IPS-15b (cell line): ENCODE measurements at regions not wholly inside any gene's neighbourhood (a gene's known extent, or its start where the extent isn't known, plus 50 kb on each side); places are given as distances from the start of the nearest gene placed in this dataset.

Experiments used
- H3K27me3 ChIP-seq: one replicate; pipeline ENCODE4 v1.6.1; 2013; ENCODE audit warnings: low read length; ENCODE audit not compliant: control insufficient read depth, insufficient read depth
- H3K36me3 ChIP-seq: one replicate; pipeline ENCODE4 v1.6.1; 2013; ENCODE audit warnings: low read length; ENCODE audit not compliant: control insufficient read depth, insufficient read depth
- H3K4me1 ChIP-seq: one replicate; pipeline ENCODE4 v1.6.1; 2013; ENCODE audit warnings: mild to moderate bottlenecking, low read length; ENCODE audit not compliant: control insufficient read depth, insufficient read depth
- H3K4me3 ChIP-seq: one replicate; pipeline ENCODE4 v1.5.1; 2013; ENCODE audit warnings: low read depth, low read length
- H3K9ac ChIP-seq: one replicate; pipeline ENCODE4 v1.6.1; 2013; ENCODE audit warnings: low read depth, mild to moderate bottlenecking, low read length
- H3K9me3 ChIP-seq: one replicate; pipeline ENCODE4 v1.6.1; 2013; ENCODE audit warnings: mild to moderate bottlenecking, low read length; ENCODE audit not compliant: control insufficient read depth, insufficient read depth

GRCh38 chr4:181637186-181638105 is 605.8 kb upstream of the TENM3 start:
- Histone ChIP-seq H3K4me1 (no peaks in the 10 kb centered on the region), H3K9me3 (no peaks in the 10 kb centered on the region), H3K36me3 (no peaks in the 10 kb centered on the region), H3K27me3 (no peaks in the 10 kb centered on the region), H3K4me3 (no peak overlapping the region), H3K9ac (no peak overlapping the region)

GRCh38 chr4:181643466-181643865 is 599.7 kb upstream of the TENM3 start:
- Histone ChIP-seq H3K36me3 (no peaks in the 10 kb centered on the region), H3K9ac (no peak overlapping the region), H3K9me3 (no peaks in the 10 kb centered on the region), H3K27me3 (no peaks in the 10 kb centered on the region), H3K4me1 (peaks cover 3% of the 10 kb centered on the region), H3K4me3 (no peak overlapping the region)

GRCh38 chr4:181645489-181645888 is 597.7 kb upstream of the TENM3 start:
- no peak overlapping the region for H3K9ac ChIP-seq
- H3K4me1 ChIP-seq: peaks cover 3% of the 10 kb centered on the region
- H3K4me3 ChIP-seq: no peak overlapping the region
- H3K27me3 ChIP-seq: no peaks in the 10 kb centered on the region
- H3K9me3 ChIP-seq: no peaks in the 10 kb centered on the region
- H3K36me3 ChIP-seq: no peaks in the 10 kb centered on the region

GRCh38 chr4:181646864-181647263 is 596.3 kb upstream of the TENM3 start:
- Histone ChIP-seq H3K4me1 (peaks cover 3% of the 10 kb centered on the region), H3K9ac (no peak overlapping the region), H3K27me3 (no peaks in the 10 kb centered on the region), H3K36me3 (no peaks in the 10 kb centered on the region), H3K4me3 (no peak overlapping the region), H3K9me3 (no peaks in the 10 kb centered on the region)

GRCh38 chr4:181647396-181648147 is 595.6 kb upstream of the TENM3 start:
- Histone ChIP-seq H3K9me3 (no peaks in the 10 kb centered on the region), H3K4me3 (no peak overlapping the region), H3K9ac (no peak overlapping the region)

GRCh38 chr4:181650033-181650825 is 593.0 kb upstream of the TENM3 start:
- peaks cover 3% of the 10 kb centered on the region for H3K4me1 ChIP-seq
- no peak overlapping the region for H3K9ac ChIP-seq
- H3K36me3 ChIP-seq: no peaks in the 10 kb centered on the region
- no peaks in the 10 kb centered on the region for H3K27me3 ChIP-seq
- no peaks in the 10 kb centered on the region for H3K9me3 ChIP-seq
- no peak overlapping the region for H3K4me3 ChIP-seq

More at GRCh38 chr4:181647396-181648147, 595.6 kb upstream of the TENM3 start:
- H3K4me1 ChIP-seq: peaks cover 3% of the 10 kb centered on the region
- no peaks in the 10 kb centered on the region for H3K36me3 ChIP-seq
- no peaks in the 10 kb centered on the region for H3K27me3 ChIP-seq

- Histone ChIP-seq H3K27me3 (no peaks in the 10 kb centered on the region), H3K9ac (no peak overlapping the region), H3K4me3 (no peak overlapping the region), H3K36me3 (no peaks in the 10 kb centered on the region), H3K4me1 (no peaks in the 10 kb centered on the region), H3K9me3 (no peaks in the 10 kb centered on the region)
These were observed 586.5 kb upstream of the TENM3 start for GRCh38 chr4:181656748-181657147.

GRCh38 chr4:181659202-181659601 is 584.0 kb upstream of the TENM3 start:
- no peaks in the 10 kb centered on the region for H3K27me3 ChIP-seq
- H3K9ac ChIP-seq: no peak overlapping the region
- H3K4me1 ChIP-seq: no peaks in the 10 kb centered on the region
- no peak overlapping the region for H3K4me3 ChIP-seq
- no peaks in the 10 kb centered on the region for H3K9me3 ChIP-seq
- no peaks in the 10 kb centered on the region for H3K36me3 ChIP-seq

GRCh38 chr4:181659876-181660275 is 583.3 kb upstream of the TENM3 start:
- Histone ChIP-seq H3K36me3 (no peaks in the 10 kb centered on the region), H3K27me3 (no peaks in the 10 kb centered on the region), H3K4me3 (no peak overlapping the region), H3K4me1 (no peaks in the 10 kb centered on the region), H3K9ac (no peak overlapping the region), H3K9me3 (no peaks in the 10 kb centered on the region)

GRCh38 chr4:181661090-181661489 is 582.1 kb upstream of the TENM3 start:
- Histone ChIP-seq H3K27me3 (no peaks in the 10 kb centered on the region), H3K9ac (no peak overlapping the region), H3K4me1 (no peaks in the 10 kb centered on the region), H3K4me3 (no peak overlapping the region), H3K36me3 (no peaks in the 10 kb centered on the region), H3K9me3 (no peaks in the 10 kb centered on the region)

- Histone ChIP-seq H3K9me3 (no peaks in the 10 kb centered on the region), H3K4me3 (no peak overlapping the region), H3K27me3 (no peaks in the 10 kb centered on the region), H3K4me1 (no peaks in the 10 kb centered on the region), H3K36me3 (no peaks in the 10 kb centered on the region), H3K9ac (no peak overlapping the region)
These were observed 581.3 kb upstream of the TENM3 start for GRCh38 chr4:181661923-181662322.
